HG02798 (cell line): ENCODE measurements at regions not wholly inside any gene's neighbourhood (a gene's known extent, or its start where the extent isn't known, plus 50 kb on each side); places are given as distances from the start of the nearest gene placed in this dataset.

ENCODE experiments used
- ATAC-seq: cut with Tn5 transposase; IDR thresholded peaks from one replicate; pipeline ENCODE4 v1.9.1; 2021; ENCODE audit warnings: mild to moderate bottlenecking; ENCODE audit not compliant: unreplicated experiment, poor library complexity

DNA sequence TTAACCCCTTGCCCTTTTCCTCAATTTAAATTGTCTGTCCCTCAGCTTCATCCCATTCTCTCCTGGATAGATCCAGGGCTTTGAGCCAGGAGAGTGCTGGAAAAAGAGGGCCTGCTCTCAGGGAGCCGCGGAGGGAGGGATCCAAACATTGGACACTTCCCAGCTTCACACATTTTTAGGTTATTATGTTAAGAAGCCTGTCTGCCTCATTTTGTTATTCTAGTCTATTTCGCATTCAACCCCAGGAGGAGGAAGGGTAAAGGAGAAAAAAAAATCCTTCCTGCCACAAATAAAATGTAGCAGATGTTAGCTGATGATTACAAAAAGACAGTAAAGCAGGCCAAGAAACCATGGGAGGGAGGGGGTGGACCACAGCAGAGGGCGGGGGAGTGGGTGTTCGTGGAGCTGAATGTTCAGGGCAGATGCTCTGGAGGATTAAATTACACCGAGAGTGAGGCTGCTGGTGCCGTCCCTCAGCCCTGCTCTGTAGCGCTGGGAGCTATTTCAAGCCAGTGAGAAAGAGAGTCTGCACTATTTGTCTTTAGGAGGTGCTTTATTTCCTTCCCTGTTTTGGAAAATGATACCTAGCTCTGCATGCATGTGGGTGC is 60.6 kb upstream of the ZFR start:
- no peak for ATAC-seq

DNA sequence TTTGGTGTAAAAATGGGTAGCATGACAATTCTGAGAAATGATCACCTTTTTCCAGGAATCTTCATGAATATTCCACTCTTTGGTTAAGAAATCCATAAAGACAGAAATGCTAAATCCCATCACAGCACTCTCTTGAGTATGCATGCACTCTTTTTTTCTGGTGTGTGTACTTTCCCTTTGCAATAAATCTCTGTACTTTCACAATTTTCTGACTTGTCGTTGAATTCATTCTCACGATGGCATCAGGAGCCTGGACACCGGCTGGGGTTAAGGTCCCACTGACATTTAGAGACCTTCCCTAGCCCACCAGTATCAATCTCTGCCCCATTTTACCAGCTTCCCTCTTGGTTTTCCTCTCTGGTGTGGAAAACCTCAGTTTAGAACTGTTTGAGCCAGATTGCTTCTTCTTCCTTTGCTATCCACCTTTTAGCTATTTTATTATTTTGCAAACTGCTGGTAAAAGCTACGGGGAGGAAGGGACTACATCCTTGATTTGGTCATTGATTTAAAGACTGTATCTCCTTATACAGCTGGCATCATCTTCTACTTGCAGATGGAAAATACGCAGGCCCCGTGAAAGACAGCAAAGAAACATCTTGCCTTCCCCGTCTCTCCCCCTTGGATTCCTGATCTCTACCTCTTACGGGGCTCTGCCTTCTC is 59.9 kb upstream of the ZFR start:
- no peak for ATAC-seq

DNA sequence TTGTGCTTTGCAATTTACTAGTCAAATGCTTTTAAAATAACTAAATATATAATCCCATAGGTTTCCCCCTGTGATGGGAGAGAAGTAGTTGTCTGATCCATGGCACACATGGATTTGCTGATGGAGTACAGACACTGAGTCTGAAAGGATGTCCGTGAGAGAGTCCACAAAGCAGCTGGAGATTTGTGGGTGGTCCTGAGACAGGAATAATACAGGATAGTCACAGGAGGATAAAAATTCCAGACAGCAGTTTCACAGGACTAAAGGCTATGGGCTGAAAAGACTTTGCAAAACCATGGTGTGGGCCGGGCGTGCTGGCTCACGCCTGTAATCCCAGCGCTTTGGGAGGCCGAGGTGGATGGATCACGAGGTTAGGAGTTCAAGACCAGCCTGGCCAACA is 58.7 kb upstream of the ZFR start:
- ATAC-seq, result no peak

DNA sequence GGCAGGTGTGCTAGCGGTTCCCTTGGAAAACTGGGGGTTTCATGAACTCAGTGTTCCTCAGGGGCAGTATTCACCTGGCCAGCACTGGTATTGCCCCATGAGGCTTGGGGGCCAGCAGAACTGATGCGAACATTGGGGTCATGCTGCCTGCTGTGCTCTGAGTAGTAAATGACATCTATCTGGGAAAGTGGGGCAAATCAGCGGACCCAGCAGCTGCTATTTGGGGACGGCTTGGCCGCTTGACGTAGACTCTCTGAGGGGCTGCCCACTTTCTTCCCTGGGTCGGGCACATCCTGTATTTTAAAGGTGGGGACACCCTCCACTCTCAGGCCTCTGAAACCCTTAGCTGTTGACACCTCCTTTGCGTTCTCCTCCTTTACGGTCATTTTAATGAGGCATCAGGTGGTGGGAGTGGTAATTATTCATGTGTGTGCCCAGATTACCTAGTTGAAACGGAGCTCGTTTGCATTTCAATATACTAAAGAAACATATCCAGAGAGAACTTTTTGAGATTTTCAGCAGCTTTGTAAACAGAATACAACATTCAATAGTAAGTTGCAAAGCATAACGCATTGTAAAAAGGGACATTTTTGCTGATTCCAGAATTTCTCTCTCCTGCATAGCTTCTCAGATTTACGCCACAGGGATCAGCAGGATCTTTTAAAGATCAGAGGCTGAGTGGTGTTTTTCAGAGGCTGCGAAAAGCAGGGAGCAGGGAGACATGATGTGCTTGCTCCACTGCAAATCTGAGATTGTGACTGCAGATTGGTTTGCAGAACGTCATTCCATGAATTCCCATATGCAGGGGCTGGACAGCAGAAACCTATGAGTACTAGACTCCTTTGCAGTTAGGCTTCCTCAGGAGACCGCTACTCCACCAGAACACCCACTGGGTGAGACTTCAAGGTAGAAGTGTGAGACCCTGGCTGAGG is 56.8 kb upstream of the ZFR start:
- no peak for ATAC-seq

DNA sequence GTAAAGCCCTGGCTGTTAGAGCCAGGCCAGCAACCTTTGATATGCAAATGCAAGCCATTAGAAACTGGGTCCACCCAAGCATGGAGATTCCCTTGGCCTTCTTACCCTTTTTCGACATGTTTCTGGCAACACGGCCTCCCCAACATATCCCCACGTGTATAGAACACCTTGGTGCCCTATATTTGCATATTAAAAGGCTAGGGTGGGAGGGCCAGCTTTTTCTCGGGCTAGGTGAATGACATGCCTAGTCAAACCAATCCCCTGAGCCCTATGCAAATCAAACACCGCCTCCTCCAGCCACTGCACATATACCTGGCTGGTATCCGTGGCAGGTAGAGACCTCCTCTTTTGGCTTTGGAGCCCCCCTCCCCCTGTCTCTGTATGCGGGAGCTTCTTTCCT is 55.6 kb upstream of the ZFR start:
- ATAC-seq, result no peak

DNA sequence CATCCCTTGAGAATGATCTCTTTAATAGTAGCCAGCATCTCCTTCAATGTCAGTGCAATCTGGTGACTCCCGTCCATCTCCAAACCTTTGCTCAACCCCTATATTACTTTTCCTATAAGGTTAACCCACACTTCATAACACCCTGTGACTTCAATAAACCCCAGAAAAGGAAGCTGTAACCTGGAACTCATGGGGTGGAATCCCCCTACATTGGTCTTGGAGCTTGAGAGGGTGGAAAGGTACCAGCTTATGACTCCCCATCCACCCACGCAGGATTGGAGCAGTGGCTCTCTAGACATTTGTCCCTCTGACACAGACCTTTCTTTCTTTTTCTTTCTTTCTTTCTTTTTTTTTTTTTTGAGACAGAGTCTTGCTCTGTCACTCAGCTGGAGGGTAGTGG is 54.7 kb upstream of the ZFR start:
- ATAC-seq, result no peak

DNA sequence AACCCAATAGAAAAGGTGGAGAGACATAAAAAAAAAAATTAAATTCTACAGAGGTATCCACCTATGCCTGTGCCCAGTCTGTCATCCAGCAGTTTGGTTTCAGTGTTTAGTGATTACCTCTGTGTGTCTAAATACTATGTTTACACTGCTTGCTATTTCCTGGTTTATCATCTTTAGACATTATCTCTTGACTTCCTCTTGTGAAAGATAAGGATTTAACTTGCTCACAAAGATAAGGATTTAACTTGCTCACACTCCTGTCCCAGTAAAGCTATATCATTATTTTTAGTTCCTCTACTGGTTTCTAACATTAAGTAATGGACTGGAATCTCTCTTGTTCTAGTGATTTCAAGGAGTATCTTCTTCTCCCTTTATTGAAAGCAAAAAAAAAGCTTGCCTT is 53.9 kb upstream of the ZFR start:
- ATAC-seq, result no peak

DNA sequence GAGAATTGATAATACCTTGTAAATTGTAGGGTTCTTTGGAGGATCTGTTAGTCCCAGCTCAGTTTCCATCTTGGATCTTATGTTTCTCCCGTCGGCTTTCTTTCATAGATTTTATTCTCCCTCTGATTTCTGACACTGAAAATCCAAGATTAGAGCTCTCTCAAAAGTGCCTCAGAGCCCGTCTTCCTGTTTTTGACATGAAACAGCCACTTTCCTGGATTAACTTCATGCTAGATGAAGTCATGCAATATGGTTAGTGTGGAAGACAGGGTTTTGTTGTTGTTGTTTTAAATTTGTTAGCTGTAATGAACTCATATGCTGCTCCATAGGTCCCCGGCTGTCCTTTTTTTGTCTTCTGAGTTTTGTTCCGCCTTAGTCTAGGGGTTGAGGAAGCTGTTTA is 51.6 kb upstream of the ZFR start:
- no peak for ATAC-seq

DNA sequence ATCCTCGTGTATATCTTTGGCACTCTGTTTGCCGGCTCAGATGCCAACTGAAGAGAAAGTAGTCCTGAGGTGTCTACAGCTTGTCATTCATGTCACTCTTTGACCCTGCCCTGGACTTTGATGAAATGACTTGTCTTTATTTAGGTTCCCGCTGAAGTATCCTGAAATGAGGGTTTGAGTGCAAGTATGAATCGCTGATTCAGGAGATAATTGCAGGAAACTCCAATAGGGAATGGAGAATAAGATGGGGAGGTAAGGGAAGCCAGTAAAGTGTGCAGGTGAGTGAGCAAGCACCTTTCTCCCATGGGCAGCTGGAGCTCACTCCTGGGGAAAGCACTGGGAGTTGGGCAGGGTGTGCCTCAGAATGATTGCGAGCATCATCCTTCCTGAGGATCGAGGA is 50.3 kb upstream of the ZFR start:
- no peak for ATAC-seq
